NB4 (cell line): ENCODE measurements at regions not wholly inside any gene's neighbourhood (a gene's known extent, or its start where the extent isn't known, plus 50 kb on each side); places are given as distances from the start of the nearest gene placed in this dataset.

Experiments
- CTCF ChIP-seq: IDR thresholded peaks from one replicate; pipeline ENCODE4 v1.5.1; 2012; ENCODE audit warnings: low read depth, low read length
- MAX ChIP-seq: IDR thresholded peaks from 2 replicates; pipeline ENCODE4 v1.6.1; 2011; ENCODE audit warnings: low read depth, low read length
- POLR2A ChIP-seq: IDR thresholded peaks from 2 replicates; pipeline ENCODE4 v1.6.1; 2011; ENCODE audit warnings: mild to moderate bottlenecking; ENCODE audit not compliant: insufficient read length; ENCODE audit errors: extremely low read depth

GRCh38 chr11:130737041-130737830 lies 179.0 kb downstream of the SNX19 start:
- TF ChIP-seq CTCF: no peak
- no peak for TF ChIP-seq POLR2A
- TF ChIP-seq MAX: no peak
